Type B pancreatic cell (in vitro differentiated cells): ENCODE measurements at regions not wholly inside any gene's neighbourhood (a gene's known extent, or its start where the extent isn't known, plus 50 kb on each side); places are given as distances from the start of the nearest gene placed in this dataset.
A peak's percentile ranks its signal among the peaks of the same experiment; 100 is the strongest.

Source experiments
- DNase-seq: peaks from one replicate; pipeline ENCODE4 v3.0.0; 2021; ENCODE audit warnings: mixed read lengths; ENCODE audit not compliant: unreplicated experiment; ENCODE audit errors: extremely low spot score
- H3K27ac Mint-ChIP-seq: 2 replicates; pipeline ENCODE4 v1.8.0; 2021; ENCODE audit warnings: mild to moderate bottlenecking, mixed read lengths
- H3K27me3 Mint-ChIP-seq: 2 replicates; pipeline ENCODE4 v1.8.0; 2021; ENCODE audit warnings: mixed read lengths
- H3K36me3 Mint-ChIP-seq: 2 replicates; pipeline ENCODE4 v1.8.0; 2021; ENCODE audit warnings: mixed read lengths
- H3K4me1 Mint-ChIP-seq: one replicate; pipeline ENCODE4 v1.8.0; 2021; ENCODE audit warnings: mixed read lengths; ENCODE audit not compliant: unreplicated experiment
- H3K4me3 Mint-ChIP-seq: 2 replicates; pipeline ENCODE4 v1.8.0; 2021; ENCODE audit warnings: mild to moderate bottlenecking, mixed read lengths
- H3K9me3 Mint-ChIP-seq: 2 replicates; pipeline ENCODE4 v1.8.0; 2021; ENCODE audit warnings: mixed read lengths
- TF ChIP-seq, protein P1 (sequence below): fragments of 200-600 bp; sonication (generic); conservative IDR thresholded peaks from 2 replicates; pipeline ENCODE4 v1.5.0; 2021; ENCODE audit warnings: antibody characterized with exemption, mild to moderate bottlenecking

DNA sequence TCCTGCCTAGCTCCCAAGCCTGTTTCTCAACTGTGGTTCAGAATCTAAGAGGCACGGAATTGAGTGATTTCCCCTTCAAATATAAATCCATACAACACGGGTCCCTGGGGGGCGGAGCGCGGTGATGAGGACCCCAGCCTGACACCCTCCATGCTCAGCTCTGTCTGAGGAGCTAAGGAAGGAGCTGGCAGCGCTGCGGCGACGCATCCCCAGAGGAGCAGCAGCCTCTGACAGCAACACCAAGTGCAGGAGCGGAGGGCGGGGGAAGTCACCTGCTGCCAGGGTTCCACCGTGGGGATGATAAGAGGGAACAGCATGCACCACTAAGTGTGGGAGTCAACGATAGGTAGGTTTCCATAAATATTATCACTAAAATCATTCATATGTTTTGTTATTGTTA lies 72.6 kb upstream of the VWC2 start:
- H3K9me3 Mint-ChIP-seq = no peaks in the 10 kb centered on the region
- no peaks in the 10 kb centered on the region for H3K36me3 Mint-ChIP-seq
- peaks cover 4% of the 10 kb centered on the region for H3K4me1 Mint-ChIP-seq

DNA sequence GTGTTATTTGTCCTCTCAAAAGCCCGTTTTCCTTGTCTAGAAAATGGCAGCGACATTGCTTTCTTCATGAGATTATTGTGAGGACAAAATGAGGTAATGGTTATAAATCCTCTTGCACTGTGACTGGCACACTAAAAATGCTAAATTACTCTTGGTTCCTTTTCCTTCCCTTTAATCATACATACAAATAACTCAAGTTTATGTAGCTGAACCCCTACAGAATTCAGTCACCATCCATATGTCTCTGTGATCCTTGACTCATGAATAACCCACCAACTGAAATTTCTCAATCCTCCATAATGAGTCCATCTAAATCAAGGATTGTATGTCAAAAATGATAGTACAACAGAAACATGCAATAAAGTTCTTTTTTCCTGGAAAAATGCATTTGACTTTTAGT lies 71.3 kb upstream of the VWC2 start:
- H3K36me3 Mint-ChIP-seq = no peaks in the 10 kb centered on the region
- no peak for DNase-seq
- no peak overlapping the region for H3K4me3 Mint-ChIP-seq
- peaks cover 4% of the 10 kb centered on the region for H3K4me1 Mint-ChIP-seq
- H3K27me3 Mint-ChIP-seq = peaks cover 8% of the 10 kb centered on the region
- no peak overlapping the region for H3K27ac Mint-ChIP-seq
- no peaks in the 10 kb centered on the region for H3K9me3 Mint-ChIP-seq
- TF ChIP-seq, protein P1, sequence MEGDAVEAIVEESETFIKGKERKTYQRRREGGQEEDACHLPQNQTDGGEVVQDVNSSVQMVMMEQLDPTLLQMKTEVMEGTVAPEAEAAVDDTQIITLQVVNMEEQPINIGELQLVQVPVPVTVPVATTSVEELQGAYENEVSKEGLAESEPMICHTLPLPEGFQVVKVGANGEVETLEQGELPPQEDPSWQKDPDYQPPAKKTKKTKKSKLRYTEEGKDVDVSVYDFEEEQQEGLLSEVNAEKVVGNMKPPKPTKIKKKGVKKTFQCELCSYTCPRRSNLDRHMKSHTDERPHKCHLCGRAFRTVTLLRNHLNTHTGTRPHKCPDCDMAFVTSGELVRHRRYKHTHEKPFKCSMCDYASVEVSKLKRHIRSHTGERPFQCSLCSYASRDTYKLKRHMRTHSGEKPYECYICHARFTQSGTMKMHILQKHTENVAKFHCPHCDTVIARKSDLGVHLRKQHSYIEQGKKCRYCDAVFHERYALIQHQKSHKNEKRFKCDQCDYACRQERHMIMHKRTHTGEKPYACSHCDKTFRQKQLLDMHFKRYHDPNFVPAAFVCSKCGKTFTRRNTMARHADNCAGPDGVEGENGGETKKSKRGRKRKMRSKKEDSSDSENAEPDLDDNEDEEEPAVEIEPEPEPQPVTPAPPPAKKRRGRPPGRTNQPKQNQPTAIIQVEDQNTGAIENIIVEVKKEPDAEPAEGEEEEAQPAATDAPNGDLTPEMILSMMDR = no peak

More for the DNA sequence above, 72.6 kb upstream of the VWC2 start:
- Mint-ChIP-seq H3K4me3 (no peak overlapping the region), H3K27ac (no peak overlapping the region), H3K27me3 (peaks cover 4% of the 10 kb centered on the region)
- DNase-seq = no peak
- TF ChIP-seq, protein P1 = no peak

- H3K4me3 Mint-ChIP-seq = no peak overlapping the region
- TF ChIP-seq, protein P1 = no peak
- H3K9me3 Mint-ChIP-seq = no peaks in the 10 kb centered on the region
- H3K27ac Mint-ChIP-seq = peak overlapping the region; percentile 17
- no peaks in the 10 kb centered on the region for H3K36me3 Mint-ChIP-seq
- DNase-seq = no peak
- peaks cover 9% of the 10 kb centered on the region for H3K27me3 Mint-ChIP-seq
- peaks cover 4% of the 10 kb centered on the region for H3K4me1 Mint-ChIP-seq
Observed at GRCh38 chr7:49703337-49703736, 70.1 kb upstream of the VWC2 start.

GRCh38 chr7:49703881-49704280 lies 69.6 kb upstream of the VWC2 start:
- Mint-ChIP-seq H3K9me3 (no peaks in the 10 kb centered on the region), H3K27me3 (peaks cover 14% of the 10 kb centered on the region), H3K4me3 (no peak overlapping the region), H3K4me1 (peaks cover 4% of the 10 kb centered on the region), H3K36me3 (no peaks in the 10 kb centered on the region), H3K27ac (no peak overlapping the region)
- TF ChIP-seq, protein P1 = no peak
- no peak for DNase-seq

DNA sequence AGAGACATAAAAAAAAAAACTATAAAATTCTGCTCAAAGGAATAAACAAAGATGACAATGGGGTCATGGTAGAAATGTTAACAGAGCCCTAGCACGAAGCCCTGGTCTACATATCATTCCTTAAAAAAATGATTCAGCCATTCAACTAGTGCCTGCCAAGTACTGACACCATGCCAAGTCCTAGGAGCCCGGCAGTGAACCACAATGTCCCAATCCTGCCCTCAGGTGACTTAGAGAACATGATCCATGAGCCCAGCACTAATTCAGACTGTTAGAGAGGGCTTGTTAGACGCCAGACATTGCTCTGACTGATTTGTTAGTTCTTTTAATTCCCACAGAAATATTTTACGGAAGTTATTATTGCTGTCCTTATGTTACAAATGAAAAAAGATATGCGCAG lies 67.3 kb upstream of the VWC2 start:
- Mint-ChIP-seq H3K27ac (no peak overlapping the region), H3K4me1 (peaks cover 4% of the 10 kb centered on the region), H3K27me3 (peaks cover 15% of the 10 kb centered on the region), H3K36me3 (no peaks in the 10 kb centered on the region), H3K4me3 (no peak overlapping the region), H3K9me3 (no peaks in the 10 kb centered on the region)
- TF ChIP-seq, protein P1 = no peak
- DNase-seq = no peak

GRCh38 chr7:49707891-49708290 lies 65.5 kb upstream of the VWC2 start:
- Mint-ChIP-seq H3K9me3 (no peaks in the 10 kb centered on the region), H3K4me1 (peaks cover 4% of the 10 kb centered on the region), H3K27me3 (peaks cover 15% of the 10 kb centered on the region), H3K27ac (no peak overlapping the region), H3K4me3 (no peak overlapping the region), H3K36me3 (no peaks in the 10 kb centered on the region)
- DNase-seq = no peak
- TF ChIP-seq, protein P1 = no peak
